ENCODE measurements at regions not wholly inside any gene's neighbourhood (a gene's known extent, or its start where the extent isn't known, plus 50 kb on each side); places are given as distances from the start of the nearest gene placed in this dataset.

DNA sequence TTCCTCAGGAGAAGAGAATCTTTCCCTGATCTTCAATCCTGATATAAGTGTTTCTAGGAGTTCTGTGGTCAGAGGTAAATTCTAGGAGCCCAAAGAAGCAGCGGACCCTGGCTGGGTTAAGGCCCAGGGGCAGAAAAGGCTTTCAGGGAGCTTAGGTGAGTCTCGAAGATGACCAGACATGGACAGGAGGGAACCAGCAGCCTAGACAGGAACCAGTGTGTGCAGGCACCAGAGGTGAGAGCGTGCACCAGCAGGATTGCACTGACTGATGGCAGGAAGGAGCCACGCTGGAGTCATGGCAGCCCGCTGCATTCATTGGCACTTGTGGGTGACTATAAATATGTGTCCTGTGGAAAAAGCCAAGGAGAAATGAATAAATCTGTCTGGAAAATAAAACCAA is 489.9 kb downstream of the BCL11B start:
- no peak overlapping the region for H3K9ac ChIP-seq (ENCODE audit: low read length)
- H3K36me3 ChIP-seq (ENCODE audit: insufficient read depth, low read length), result no peaks in the 10 kb centered on the region

DNA sequence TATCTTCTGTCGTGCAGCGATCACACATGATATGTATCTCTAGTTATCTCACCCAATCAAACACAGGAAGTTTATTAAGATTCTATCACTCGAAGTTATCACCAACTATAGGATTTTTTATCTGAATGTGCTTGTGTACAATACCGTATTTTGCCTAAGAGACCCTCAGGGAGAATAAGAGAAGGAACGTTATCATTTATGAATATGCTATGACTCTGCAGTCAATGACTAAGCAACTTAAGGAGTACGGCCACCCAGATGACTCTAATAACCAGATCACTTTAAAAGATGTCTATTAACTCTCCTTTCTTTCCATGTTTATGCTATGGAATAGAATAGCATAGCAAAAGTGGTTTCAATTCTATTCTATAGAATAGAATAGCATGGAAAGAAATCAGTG is 486.4 kb downstream of the BCL11B start:
- Histone ChIP-seq H3K9ac (ENCODE audit: low read length) (no peak overlapping the region), H3K4me3 (ENCODE audit: insufficient read depth, low read depth, low read length) (no peak overlapping the region), H4K20me1 (ENCODE audit: insufficient read depth, low read length) (no peaks in the 10 kb centered on the region), H3K27me3 (ENCODE audit: insufficient read depth, low read length) (no peaks in the 10 kb centered on the region), H2AFZ (ENCODE audit: low read depth, low read length) (no peak overlapping the region), H3K9me3 (ENCODE audit: insufficient read depth, low read depth, low read length) (peaks cover 2% of the 10 kb centered on the region), H3K27ac (ENCODE audit: low read depth, low read length) (no peak overlapping the region), H3K4me2 (ENCODE audit: low read length) (no peak overlapping the region), H3K4me1 (ENCODE audit: insufficient read depth, low read length) (no peaks in the 10 kb centered on the region), H3K36me3 (ENCODE audit: insufficient read depth, low read length) (no peaks in the 10 kb centered on the region), H3K79me2 (ENCODE audit: insufficient read depth, low read length) (no peaks in the 10 kb centered on the region)
- peaks cover 39% of the 10 kb centered on the region for H3K27me3 Mint-ChIP-seq (ENCODE audit: low read depth, unreplicated experiment)
- DNase-seq (ENCODE audit: low read depth), result no peak
- no peaks in the 10 kb centered on the region for H3K4me1 Mint-ChIP-seq (ENCODE audit: low read depth, unreplicated experiment)
- H3K9me3 Mint-ChIP-seq (ENCODE audit: unreplicated experiment), result peaks cover 13% of the 10 kb centered on the region
- no peak for TF ChIP-seq EZH2 (IDR thresholded peaks at IDR 0.05; ENCODE audit: insufficient read depth, low read length)
- TF ChIP-seq, protein P1, sequence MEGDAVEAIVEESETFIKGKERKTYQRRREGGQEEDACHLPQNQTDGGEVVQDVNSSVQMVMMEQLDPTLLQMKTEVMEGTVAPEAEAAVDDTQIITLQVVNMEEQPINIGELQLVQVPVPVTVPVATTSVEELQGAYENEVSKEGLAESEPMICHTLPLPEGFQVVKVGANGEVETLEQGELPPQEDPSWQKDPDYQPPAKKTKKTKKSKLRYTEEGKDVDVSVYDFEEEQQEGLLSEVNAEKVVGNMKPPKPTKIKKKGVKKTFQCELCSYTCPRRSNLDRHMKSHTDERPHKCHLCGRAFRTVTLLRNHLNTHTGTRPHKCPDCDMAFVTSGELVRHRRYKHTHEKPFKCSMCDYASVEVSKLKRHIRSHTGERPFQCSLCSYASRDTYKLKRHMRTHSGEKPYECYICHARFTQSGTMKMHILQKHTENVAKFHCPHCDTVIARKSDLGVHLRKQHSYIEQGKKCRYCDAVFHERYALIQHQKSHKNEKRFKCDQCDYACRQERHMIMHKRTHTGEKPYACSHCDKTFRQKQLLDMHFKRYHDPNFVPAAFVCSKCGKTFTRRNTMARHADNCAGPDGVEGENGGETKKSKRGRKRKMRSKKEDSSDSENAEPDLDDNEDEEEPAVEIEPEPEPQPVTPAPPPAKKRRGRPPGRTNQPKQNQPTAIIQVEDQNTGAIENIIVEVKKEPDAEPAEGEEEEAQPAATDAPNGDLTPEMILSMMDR (IDR thresholded peaks at IDR 0.05; ENCODE audit: insufficient read depth, low read depth, low read length), result no peak
- H3K36me3 Mint-ChIP-seq (ENCODE audit: low read depth, unreplicated experiment), result no peaks in the 10 kb centered on the region
- H3K4me3 Mint-ChIP-seq (ENCODE audit: unreplicated experiment), result no peak overlapping the region
- no peak for FAIRE-seq
- no peak overlapping the region for H3K27ac Mint-ChIP-seq (ENCODE audit: unreplicated experiment)

More for the DNA sequence above, 489.9 kb downstream of the BCL11B start:
- no peaks in the 10 kb centered on the region for H4K20me1 ChIP-seq (ENCODE audit: insufficient read depth, low read length)
- no peak overlapping the region for H2AFZ ChIP-seq (ENCODE audit: low read depth, low read length)
- DNase-seq (ENCODE audit: low read depth) (no peak), FAIRE-seq (no peak)
- H3K27ac Mint-ChIP-seq (ENCODE audit: unreplicated experiment), result no peak overlapping the region
- peaks cover 2% of the 10 kb centered on the region for H3K9me3 ChIP-seq (ENCODE audit: insufficient read depth, low read depth, low read length)
- peaks cover 13% of the 10 kb centered on the region for H3K9me3 Mint-ChIP-seq (ENCODE audit: unreplicated experiment)
- H3K4me3 ChIP-seq (ENCODE audit: insufficient read depth, low read depth, low read length), result no peak overlapping the region
- H3K4me1 ChIP-seq (ENCODE audit: insufficient read depth, low read length), result no peaks in the 10 kb centered on the region
- H3K4me3 Mint-ChIP-seq (ENCODE audit: unreplicated experiment), result no peak overlapping the region
- H3K36me3 Mint-ChIP-seq (ENCODE audit: low read depth, unreplicated experiment), result no peaks in the 10 kb centered on the region
- no peak overlapping the region for H3K4me2 ChIP-seq (ENCODE audit: low read length)
- TF ChIP-seq, protein P1 (IDR thresholded peaks at IDR 0.05; ENCODE audit: insufficient read depth, low read depth, low read length), result no peak
- no peak for TF ChIP-seq EZH2 (IDR thresholded peaks at IDR 0.05; ENCODE audit: insufficient read depth, low read length)
- no peaks in the 10 kb centered on the region for H3K27me3 ChIP-seq (ENCODE audit: insufficient read depth, low read length)
- no peaks in the 10 kb centered on the region for H3K79me2 ChIP-seq (ENCODE audit: insufficient read depth, low read length)
- H3K4me1 Mint-ChIP-seq (ENCODE audit: low read depth, unreplicated experiment), result no peaks in the 10 kb centered on the region
- no peak overlapping the region for H3K27ac ChIP-seq (ENCODE audit: low read depth, low read length)
- H3K27me3 Mint-ChIP-seq (ENCODE audit: low read depth, unreplicated experiment), result peaks cover 19% of the 10 kb centered on the region

DNA sequence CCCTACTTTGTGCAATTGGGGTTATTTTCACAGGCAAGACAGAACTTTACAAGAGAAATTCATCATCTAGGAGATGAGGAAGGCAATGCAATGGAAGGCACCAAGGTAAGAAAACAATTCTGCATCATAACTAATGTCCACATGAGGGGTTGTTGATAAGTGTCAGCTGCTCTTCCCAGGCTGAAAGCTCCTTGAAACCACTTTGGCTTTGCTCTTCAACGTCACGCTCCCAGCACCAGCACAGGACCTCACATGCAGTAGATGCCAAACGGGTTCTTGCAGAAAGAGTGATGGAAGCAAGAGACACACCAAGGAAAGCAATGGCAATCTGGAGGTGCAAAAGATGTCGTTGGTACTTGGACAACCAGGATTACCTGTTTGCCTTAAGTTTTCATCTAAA is 485.5 kb downstream of the BCL11B start:
- H3K27ac ChIP-seq (ENCODE audit: low read depth, low read length), result no peak overlapping the region
- TF ChIP-seq, protein P1 (IDR thresholded peaks at IDR 0.05; ENCODE audit: insufficient read depth, low read depth, low read length), result no peak
- no peak for TF ChIP-seq EZH2 (IDR thresholded peaks at IDR 0.05; ENCODE audit: insufficient read depth, low read length)
- H3K9me3 Mint-ChIP-seq (ENCODE audit: unreplicated experiment), result peaks cover 13% of the 10 kb centered on the region
- H3K36me3 ChIP-seq (ENCODE audit: insufficient read depth, low read length), result no peaks in the 10 kb centered on the region
- no peaks in the 10 kb centered on the region for H3K4me1 Mint-ChIP-seq (ENCODE audit: low read depth, unreplicated experiment)
- peaks cover 2% of the 10 kb centered on the region for H3K9me3 ChIP-seq (ENCODE audit: insufficient read depth, low read depth, low read length)
- DNase-seq (ENCODE audit: low read depth), result no peak
- H3K4me1 ChIP-seq (ENCODE audit: insufficient read depth, low read length), result no peaks in the 10 kb centered on the region
- no peak overlapping the region for H2AFZ ChIP-seq (ENCODE audit: low read depth, low read length)
- H3K27me3 ChIP-seq (ENCODE audit: insufficient read depth, low read length), result no peaks in the 10 kb centered on the region
- no peak overlapping the region for H3K9ac ChIP-seq (ENCODE audit: low read length)
- H3K36me3 Mint-ChIP-seq (ENCODE audit: low read depth, unreplicated experiment), result no peaks in the 10 kb centered on the region
- no peak overlapping the region for H3K4me2 ChIP-seq (ENCODE audit: low read length)
- no peak for FAIRE-seq
- no peak overlapping the region for H3K4me3 ChIP-seq (ENCODE audit: insufficient read depth, low read depth, low read length)
- peaks cover 43% of the 10 kb centered on the region for H3K27me3 Mint-ChIP-seq (ENCODE audit: low read depth, unreplicated experiment)
- H3K79me2 ChIP-seq (ENCODE audit: insufficient read depth, low read length), result no peaks in the 10 kb centered on the region
- H4K20me1 ChIP-seq (ENCODE audit: insufficient read depth, low read length), result no peaks in the 10 kb centered on the region
- H3K4me3 Mint-ChIP-seq (ENCODE audit: unreplicated experiment), result no peak overlapping the region
- no peak overlapping the region for H3K27ac Mint-ChIP-seq (ENCODE audit: unreplicated experiment)

Measured in astrocyte (in vitro differentiated cells and primary cell).